H9 (cell line): ENCODE measurements at regions not wholly inside any gene's neighbourhood (a gene's known extent, or its start where the extent isn't known, plus 50 kb on each side); places are given as distances from the start of the nearest gene placed in this dataset.

Experiments used
- DNase-seq: peaks from one replicate; pipeline ENCODE4 v3.0.0-alpha.2; 2017
- H2AFZ ChIP-seq: one replicate; pipeline ENCODE4 v1.6.1; 2013; ENCODE audit warnings: mild to moderate bottlenecking, low read length, control low read depth, moderate library complexity
- H2AK5ac ChIP-seq: 2 replicates; pipeline ENCODE4 v1.6.1; 2013; ENCODE audit warnings: low read length, control low read depth, mixed read lengths; ENCODE audit not compliant: insufficient read length
- H2BK120ac ChIP-seq: one replicate; pipeline ENCODE4 v1.6.1; 2013; ENCODE audit warnings: low read depth, mild to moderate bottlenecking, low read length, control low read depth, inconsistent platforms; ENCODE audit not compliant: poor library complexity, severe bottlenecking
- H2BK12ac ChIP-seq: 2 replicates; pipeline ENCODE4 v1.6.1; 2013; ENCODE audit warnings: low read length, control low read depth, mixed read lengths, low read depth; ENCODE audit not compliant: insufficient read length
- H2BK15ac ChIP-seq: 2 replicates; pipeline ENCODE4 v1.6.1; 2013; ENCODE audit warnings: low read depth, low read length, control low read depth
- H2BK20ac ChIP-seq: one replicate; pipeline ENCODE4 v1.6.1; 2013; ENCODE audit warnings: low read depth, mild to moderate bottlenecking, low read length, control low read depth, inconsistent platforms; ENCODE audit not compliant: poor library complexity, severe bottlenecking
- H2BK5ac ChIP-seq: 2 replicates; pipeline ENCODE4 v1.6.1; 2013; ENCODE audit warnings: low read length, control low read depth, mixed read lengths; ENCODE audit not compliant: insufficient read length
- H3K14ac ChIP-seq: 2 replicates; pipeline ENCODE4 v1.6.1; 2013; ENCODE audit warnings: low read length, control low read depth; ENCODE audit not compliant: insufficient read depth
- H3K18ac ChIP-seq: 2 replicates; pipeline ENCODE4 v1.6.1; 2013; ENCODE audit warnings: low read depth, mild to moderate bottlenecking, mixed read lengths, low read length, control low read depth; ENCODE audit not compliant: insufficient read length
- H3K23ac ChIP-seq: 2 replicates; pipeline ENCODE4 v1.6.1; 2013; ENCODE audit warnings: low read length, control low read depth, mixed read lengths, low read depth; ENCODE audit not compliant: insufficient read length
- H3K23me2 ChIP-seq: 2 replicates; pipeline ENCODE4 v1.6.1; 2013; ENCODE audit warnings: low read depth, mild to moderate bottlenecking, mixed read lengths, low read length, control low read depth; ENCODE audit not compliant: insufficient read length, poor library complexity, severe bottlenecking
- H3K27ac ChIP-seq: 2 replicates; pipeline ENCODE4 v1.5.1; 2013; ENCODE audit warnings: low read length, control low read depth, mixed read lengths, low read depth; ENCODE audit not compliant: insufficient read length
- H3K27me3 ChIP-seq: 2 replicates; pipeline ENCODE4 v1.6.1; 2013; ENCODE audit warnings: low read length, control low read depth, inconsistent platforms; ENCODE audit not compliant: insufficient read depth
- H3K4ac ChIP-seq: 2 replicates; pipeline ENCODE4 v1.6.1; 2013; ENCODE audit warnings: low read depth, mild to moderate bottlenecking, control low read depth, inconsistent platforms, low read length, moderate library complexity
- H3K4me1 ChIP-seq: 2 replicates; pipeline ENCODE4 v1.6.1; 2013; ENCODE audit warnings: low read length, control low read depth, inconsistent platforms; ENCODE audit not compliant: insufficient read depth
- H3K4me2 ChIP-seq: 2 replicates; pipeline ENCODE4 v1.6.1; 2013; ENCODE audit warnings: low read length, control low read depth, mixed read lengths; ENCODE audit not compliant: insufficient read length, insufficient read depth
- H3K56ac ChIP-seq: 2 replicates; pipeline ENCODE4 v1.6.1; 2013; ENCODE audit warnings: low read depth, mild to moderate bottlenecking, mixed read lengths, low read length, control low read depth; ENCODE audit not compliant: insufficient read length
- H3K79me1 ChIP-seq: 2 replicates; pipeline ENCODE4 v1.6.1; 2013; ENCODE audit warnings: low read depth, mild to moderate bottlenecking, moderate library complexity, low read length, control low read depth, inconsistent platforms; ENCODE audit not compliant: insufficient read depth, poor library complexity, severe bottlenecking
- H3K79me2 ChIP-seq: 2 replicates; pipeline ENCODE4 v1.6.1; 2013; ENCODE audit warnings: low read length, control low read depth, inconsistent platforms; ENCODE audit not compliant: insufficient read depth
- H3K9ac ChIP-seq: 2 replicates; pipeline ENCODE4 v1.6.1; 2013; ENCODE audit warnings: low read length, control low read depth, mixed read lengths; ENCODE audit not compliant: insufficient read length; ENCODE audit errors: extremely low read depth
- H3K9me3 ChIP-seq: one replicate; pipeline ENCODE4 v1.6.1; 2013; ENCODE audit warnings: low read depth, low read length, inconsistent platforms; ENCODE audit not compliant: control insufficient read depth
- H3T11ph ChIP-seq: one replicate; pipeline ENCODE4 v1.6.1; 2013; ENCODE audit warnings: mild to moderate bottlenecking, low read length, control low read depth, inconsistent platforms
- H4K20me1 ChIP-seq: one replicate; pipeline ENCODE4 v1.6.1; 2013; ENCODE audit not compliant: control insufficient read depth, insufficient read length, insufficient read depth
- H4K5ac ChIP-seq: 2 replicates; pipeline ENCODE4 v1.6.1; 2013; ENCODE audit warnings: low read depth, mild to moderate bottlenecking, mixed read lengths, low read length, control low read depth; ENCODE audit not compliant: insufficient read length
- H4K8ac ChIP-seq: replicated peaks from 2 replicates; pipeline ENCODE4 v1.6.1; 2013; ENCODE audit warnings: low read length, control low read depth, mixed read lengths, low read depth; ENCODE audit not compliant: insufficient read length
- H4K91ac ChIP-seq: 2 replicates; pipeline ENCODE4 v1.6.1; 2013; ENCODE audit warnings: low read depth, mild to moderate bottlenecking, moderate library complexity, mixed read lengths, low read length, control low read depth; ENCODE audit not compliant: insufficient read length
- H3K27ac Mint-ChIP-seq, 3 experiments: 2 replicates in 2 of 3; 3 replicates in 1 of 3; pipeline ENCODE4 v1.8.0; 2020 to 2021; ENCODE audit warnings: mixed read lengths in 3 of 3, mild to moderate bottlenecking in 1 of 3, moderate library complexity in 1 of 3
- H3K27me3 Mint-ChIP-seq: 2 replicates; pipeline ENCODE4 v1.8.0; 2021; ENCODE audit warnings: low read depth, mild to moderate bottlenecking, moderate library complexity, mixed read lengths
- H3K36me3 Mint-ChIP-seq, 3 experiments: 2 replicates in 2 of 3; 3 replicates in 1 of 3; pipeline ENCODE4 v1.8.0; 2020 to 2021; ENCODE audit warnings: low read depth in 3 of 3, mixed read lengths in 3 of 3; ENCODE audit not compliant: insufficient read depth in 1 of 3
- H3K4me1 Mint-ChIP-seq, 2 experiments: 2 replicates each; pipeline ENCODE4 v1.8.0; 2020; ENCODE audit warnings: mixed read lengths in 2 of 2
- H3K4me3 Mint-ChIP-seq, 2 experiments: 2 replicates in 1 of 2; 3 replicates in 1 of 2; pipeline ENCODE4 v1.8.0; 2020 to 2021; ENCODE audit warnings: mild to moderate bottlenecking in 2 of 2, mixed read lengths in 2 of 2, moderate library complexity in 1 of 2
- H3K9me3 Mint-ChIP-seq, 2 experiments: 2 replicates in 1 of 2; 3 replicates in 1 of 2; pipeline ENCODE4 v1.8.0; 2020; ENCODE audit warnings: mild to moderate bottlenecking in 2 of 2, mixed read lengths in 2 of 2, moderate library complexity in 1 of 2
- TF ChIP-seq, protein P1 (sequence below): fragments of 200-600 bp; sonication (generic); conservative IDR thresholded peaks from 3 replicates; pipeline ENCODE4 v1.8.0; 2021; ENCODE audit warnings: antibody characterized with exemption, mild to moderate bottlenecking

DNA sequence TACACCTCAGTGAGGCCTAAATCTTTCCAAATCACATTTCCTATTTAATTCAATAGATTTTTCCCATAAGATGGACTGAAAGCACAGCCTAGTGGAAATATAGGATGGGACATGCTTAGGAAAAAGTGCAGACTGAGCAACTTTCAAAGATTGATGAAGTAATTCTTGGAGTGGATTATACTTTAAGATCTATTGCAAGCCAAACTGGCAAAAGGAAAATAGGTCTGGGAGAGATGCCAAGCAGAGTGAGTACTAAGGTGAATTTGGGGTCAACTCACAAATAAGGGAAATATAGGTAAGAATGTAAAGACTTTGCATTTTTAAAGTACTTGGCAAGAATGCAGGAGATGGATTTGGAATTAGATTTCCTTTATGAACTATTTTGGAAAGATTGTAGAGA is 170.2 kb upstream of the FOXG1 start:
- Histone ChIP-seq H2AK5ac (no peak overlapping the region), H3K56ac (no peak overlapping the region), H3K9ac (no peak overlapping the region), H3T11ph (no peak overlapping the region), H4K91ac (no peak overlapping the region), H3K4me1 (no peaks in the 10 kb centered on the region), H3K27ac (no peak overlapping the region), H3K23me2 (no peaks in the 10 kb centered on the region), H3K27me3 (no peaks in the 10 kb centered on the region), H3K79me2 (no peaks in the 10 kb centered on the region), H3K18ac (no peak overlapping the region), H2BK20ac (no peak overlapping the region), H2AFZ (no peak overlapping the region), H2BK5ac (no peak overlapping the region), H2BK15ac (no peak overlapping the region), H4K5ac (no peak overlapping the region), H4K20me1 (no peaks in the 10 kb centered on the region), H3K4ac (no peak overlapping the region), H3K4me2 (no peak overlapping the region), H3K79me1 (no peaks in the 10 kb centered on the region), H3K14ac (no peak overlapping the region), H2BK12ac (no peak overlapping the region), H4K8ac (no peak overlapping the region), H2BK120ac (no peak overlapping the region), H3K23ac (no peak overlapping the region), H3K9me3 (no peaks in the 10 kb centered on the region)
- peaks cover 0 to 6% of the 10 kb centered on the region in 2 experiments; a peak in 1 of 5 replicates for H3K9me3 Mint-ChIP-seq
- no peak overlapping the region for H3K27ac Mint-ChIP-seq
- no peaks in the 10 kb centered on the region for H3K36me3 Mint-ChIP-seq
- H3K4me3 Mint-ChIP-seq, result no peak overlapping the region
- DNase-seq, result no peak
- no peaks in the 10 kb centered on the region for H3K27me3 Mint-ChIP-seq
- no peaks in the 10 kb centered on the region for H3K4me1 Mint-ChIP-seq
- TF ChIP-seq, protein P1, sequence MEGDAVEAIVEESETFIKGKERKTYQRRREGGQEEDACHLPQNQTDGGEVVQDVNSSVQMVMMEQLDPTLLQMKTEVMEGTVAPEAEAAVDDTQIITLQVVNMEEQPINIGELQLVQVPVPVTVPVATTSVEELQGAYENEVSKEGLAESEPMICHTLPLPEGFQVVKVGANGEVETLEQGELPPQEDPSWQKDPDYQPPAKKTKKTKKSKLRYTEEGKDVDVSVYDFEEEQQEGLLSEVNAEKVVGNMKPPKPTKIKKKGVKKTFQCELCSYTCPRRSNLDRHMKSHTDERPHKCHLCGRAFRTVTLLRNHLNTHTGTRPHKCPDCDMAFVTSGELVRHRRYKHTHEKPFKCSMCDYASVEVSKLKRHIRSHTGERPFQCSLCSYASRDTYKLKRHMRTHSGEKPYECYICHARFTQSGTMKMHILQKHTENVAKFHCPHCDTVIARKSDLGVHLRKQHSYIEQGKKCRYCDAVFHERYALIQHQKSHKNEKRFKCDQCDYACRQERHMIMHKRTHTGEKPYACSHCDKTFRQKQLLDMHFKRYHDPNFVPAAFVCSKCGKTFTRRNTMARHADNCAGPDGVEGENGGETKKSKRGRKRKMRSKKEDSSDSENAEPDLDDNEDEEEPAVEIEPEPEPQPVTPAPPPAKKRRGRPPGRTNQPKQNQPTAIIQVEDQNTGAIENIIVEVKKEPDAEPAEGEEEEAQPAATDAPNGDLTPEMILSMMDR, result no peak
